DND-41 (cell line): ENCODE measurements at regions not wholly inside any gene's neighbourhood (a gene's known extent, or its start where the extent isn't known, plus 50 kb on each side); places are given as distances from the start of the nearest gene placed in this dataset.

Source experiments
- ATAC-seq: fragments of 200-7000 bp; cut with Tn5 transposase; 3 replicates; pipeline ENCODE4 v1.9.1; 2021; ENCODE audit warnings: low read depth; ENCODE audit not compliant: insufficient read depth
- DNase-seq: peaks from one replicate; pipeline ENCODE4 v3.0.0-alpha.2; 2020
- H2AFZ ChIP-seq: 2 replicates; pipeline ENCODE4 v1.6.0; 2012; ENCODE audit warnings: low read depth, low read length
- H3K27ac ChIP-seq: 2 replicates; pipeline ENCODE4 v1.5.1; 2012; ENCODE audit warnings: low read length, inconsistent platforms
- H3K27me3 ChIP-seq: fragments of 200-600 bp; sonication (generic); 2 replicates; pipeline ENCODE4 v1.6.0; 2012; ENCODE audit warnings: low read length, mild to moderate bottlenecking, inconsistent platforms; ENCODE audit not compliant: insufficient read depth, poor library complexity
- H3K36me3 ChIP-seq: 2 replicates; pipeline ENCODE4 v1.5.1; 2012; ENCODE audit warnings: low read length, inconsistent platforms; ENCODE audit not compliant: insufficient read depth
- H3K4me1 ChIP-seq: 2 replicates; pipeline ENCODE4 v1.5.1; 2012; ENCODE audit warnings: mild to moderate bottlenecking, low read length; ENCODE audit not compliant: insufficient read depth
- H3K4me2 ChIP-seq: 2 replicates; pipeline ENCODE4 v1.6.0; 2012; ENCODE audit warnings: mild to moderate bottlenecking, moderate library complexity, low read length, inconsistent platforms; ENCODE audit not compliant: insufficient read depth
- H3K4me3 ChIP-seq, 2 experiments: fragments of 200-600 bp in 1 of 2; shearing (Covaris generic) in 1 of 2; 2 replicates each; pipeline ENCODE4 v1.5.1; 2012 to 2016; ENCODE audit warnings: inconsistent platforms in 2 of 2, low read length in 2 of 2, mild to moderate bottlenecking in 2 of 2, low read depth in 1 of 2, moderate library complexity in 1 of 2
- H3K79me2 ChIP-seq: 2 replicates; pipeline ENCODE4 v1.6.0; 2012; ENCODE audit warnings: low read length, inconsistent platforms; ENCODE audit not compliant: insufficient read depth
- H3K9ac ChIP-seq: 2 replicates; pipeline ENCODE4 v1.6.0; 2012; ENCODE audit warnings: low read depth, mild to moderate bottlenecking, inconsistent platforms, low read length, moderate library complexity
- H3K9me3 ChIP-seq: 2 replicates; pipeline ENCODE4 v1.5.1; 2012; ENCODE audit warnings: low read length, moderate library complexity, mild to moderate bottlenecking, inconsistent platforms; ENCODE audit not compliant: insufficient read depth, severe bottlenecking
- H4K20me1 ChIP-seq: 2 replicates; pipeline ENCODE4 v1.6.0; 2012; ENCODE audit warnings: low read length; ENCODE audit not compliant: insufficient read depth
- CTCF ChIP-seq: IDR thresholded peaks from 2 replicates; pipeline ENCODE4 v1.5.1; 2012; ENCODE audit warnings: borderline replicate concordance, low read length, moderate library complexity, mild to moderate bottlenecking; ENCODE audit not compliant: poor library complexity, severe bottlenecking; ENCODE audit errors: extremely low read depth
- EZH2 ChIP-seq: IDR thresholded peaks from 3 replicates; pipeline ENCODE4 v1.6.1; 2012; ENCODE audit warnings: borderline replicate concordance, low read depth, mild to moderate bottlenecking, moderate library complexity, low read length, inconsistent platforms; ENCODE audit not compliant: severe bottlenecking

GRCh38 chr4:41334182-41334581, 77.5 kb downstream of the UCHL1 start:
- no peaks in the 10 kb centered on the region for H3K79me2 ChIP-seq
- DNase-seq (no peak), ATAC-seq (no peak)
- TF ChIP-seq CTCF: no peak
- no peak for TF ChIP-seq EZH2
- no peak overlapping the region for H3K4me2 ChIP-seq
- H3K27ac ChIP-seq: no peak overlapping the region
- H3K9me3 ChIP-seq: no peaks in the 10 kb centered on the region
- peaks cover 2% of the 10 kb centered on the region for H3K27me3 ChIP-seq
- no peak overlapping the region for H3K9ac ChIP-seq
- no peak overlapping the region for H3K4me3 ChIP-seq
- no peaks in the 10 kb centered on the region for H3K36me3 ChIP-seq
- H4K20me1 ChIP-seq: no peaks in the 10 kb centered on the region
- H3K4me1 ChIP-seq: no peaks in the 10 kb centered on the region
- no peak overlapping the region for H2AFZ ChIP-seq

GRCh38 chr4:41339812-41340809, 83.4 kb downstream of the UCHL1 start:
- H3K4me3 ChIP-seq: no peak overlapping the region
- H3K9me3 ChIP-seq: no peaks in the 10 kb centered on the region
- peaks cover 2% of the 10 kb centered on the region for H3K27me3 ChIP-seq
- H3K4me2 ChIP-seq: no peak overlapping the region
- ATAC-seq (no peak), DNase-seq (no peak)
- no peaks in the 10 kb centered on the region for H3K4me1 ChIP-seq
- H3K9ac ChIP-seq: no peak overlapping the region
- no peaks in the 10 kb centered on the region for H3K36me3 ChIP-seq
- H3K27ac ChIP-seq: no peak overlapping the region
- no peaks in the 10 kb centered on the region for H3K79me2 ChIP-seq
- H2AFZ ChIP-seq: no peak overlapping the region
- no peak for TF ChIP-seq EZH2
- H4K20me1 ChIP-seq: no peaks in the 10 kb centered on the region

- no peaks in the 10 kb centered on the region for H3K9me3 ChIP-seq
- H3K27ac ChIP-seq: no peak overlapping the region
These were observed 89.8 kb downstream of the UCHL1 start for GRCh38 chr4:41346306-41347061.

More at GRCh38 chr4:41346306-41347061, 89.8 kb downstream of the UCHL1 start:
- Histone ChIP-seq H3K27me3 (no peaks in the 10 kb centered on the region), H3K79me2 (no peaks in the 10 kb centered on the region), H3K4me1 (no peaks in the 10 kb centered on the region), H3K4me3 (no peak overlapping the region), H3K4me2 (no peak overlapping the region), H3K36me3 (no peaks in the 10 kb centered on the region), H2AFZ (no peak overlapping the region), H3K9ac (no peak overlapping the region), H4K20me1 (no peaks in the 10 kb centered on the region)
- no peak for ATAC-seq
- TF ChIP-seq CTCF: no peak
- no peak for TF ChIP-seq EZH2
- no peak for DNase-seq
